H9 (cell line): ENCODE measurements at regions not wholly inside any gene's neighbourhood (a gene's known extent, or its start where the extent isn't known, plus 50 kb on each side); places are given as distances from the start of the nearest gene placed in this dataset.

Source experiments
- DNase-seq: peaks from one replicate; pipeline ENCODE4 v3.0.0-alpha.2; 2017
- H2AFZ ChIP-seq: one replicate; pipeline ENCODE4 v1.6.1; 2013; ENCODE audit warnings: mild to moderate bottlenecking, low read length, control low read depth, moderate library complexity
- H2AK5ac ChIP-seq: 2 replicates; pipeline ENCODE4 v1.6.1; 2013; ENCODE audit warnings: low read length, control low read depth, mixed read lengths; ENCODE audit not compliant: insufficient read length
- H2BK120ac ChIP-seq: one replicate; pipeline ENCODE4 v1.6.1; 2013; ENCODE audit warnings: low read depth, mild to moderate bottlenecking, low read length, control low read depth, inconsistent platforms; ENCODE audit not compliant: poor library complexity, severe bottlenecking
- H2BK12ac ChIP-seq: 2 replicates; pipeline ENCODE4 v1.6.1; 2013; ENCODE audit warnings: low read length, control low read depth, mixed read lengths, low read depth; ENCODE audit not compliant: insufficient read length
- H2BK15ac ChIP-seq: 2 replicates; pipeline ENCODE4 v1.6.1; 2013; ENCODE audit warnings: low read depth, low read length, control low read depth
- H2BK20ac ChIP-seq: one replicate; pipeline ENCODE4 v1.6.1; 2013; ENCODE audit warnings: low read depth, mild to moderate bottlenecking, low read length, control low read depth, inconsistent platforms; ENCODE audit not compliant: poor library complexity, severe bottlenecking
- H2BK5ac ChIP-seq: 2 replicates; pipeline ENCODE4 v1.6.1; 2013; ENCODE audit warnings: low read length, control low read depth, mixed read lengths; ENCODE audit not compliant: insufficient read length
- H3K14ac ChIP-seq: 2 replicates; pipeline ENCODE4 v1.6.1; 2013; ENCODE audit warnings: low read length, control low read depth; ENCODE audit not compliant: insufficient read depth
- H3K18ac ChIP-seq: 2 replicates; pipeline ENCODE4 v1.6.1; 2013; ENCODE audit warnings: low read depth, mild to moderate bottlenecking, mixed read lengths, low read length, control low read depth; ENCODE audit not compliant: insufficient read length
- H3K23ac ChIP-seq: 2 replicates; pipeline ENCODE4 v1.6.1; 2013; ENCODE audit warnings: low read length, control low read depth, mixed read lengths, low read depth; ENCODE audit not compliant: insufficient read length
- H3K23me2 ChIP-seq: 2 replicates; pipeline ENCODE4 v1.6.1; 2013; ENCODE audit warnings: low read depth, mild to moderate bottlenecking, mixed read lengths, low read length, control low read depth; ENCODE audit not compliant: insufficient read length, poor library complexity, severe bottlenecking
- H3K27ac ChIP-seq: 2 replicates; pipeline ENCODE4 v1.5.1; 2013; ENCODE audit warnings: low read length, control low read depth, mixed read lengths, low read depth; ENCODE audit not compliant: insufficient read length
- H3K27me3 ChIP-seq: 2 replicates; pipeline ENCODE4 v1.6.1; 2013; ENCODE audit warnings: low read length, control low read depth, inconsistent platforms; ENCODE audit not compliant: insufficient read depth
- H3K4ac ChIP-seq: 2 replicates; pipeline ENCODE4 v1.6.1; 2013; ENCODE audit warnings: low read depth, mild to moderate bottlenecking, control low read depth, inconsistent platforms, low read length, moderate library complexity
- H3K4me1 ChIP-seq: 2 replicates; pipeline ENCODE4 v1.6.1; 2013; ENCODE audit warnings: low read length, control low read depth, inconsistent platforms; ENCODE audit not compliant: insufficient read depth
- H3K4me2 ChIP-seq: 2 replicates; pipeline ENCODE4 v1.6.1; 2013; ENCODE audit warnings: low read length, control low read depth, mixed read lengths; ENCODE audit not compliant: insufficient read length, insufficient read depth
- H3K56ac ChIP-seq: 2 replicates; pipeline ENCODE4 v1.6.1; 2013; ENCODE audit warnings: low read depth, mild to moderate bottlenecking, mixed read lengths, low read length, control low read depth; ENCODE audit not compliant: insufficient read length
- H3K79me1 ChIP-seq: 2 replicates; pipeline ENCODE4 v1.6.1; 2013; ENCODE audit warnings: low read depth, mild to moderate bottlenecking, moderate library complexity, low read length, control low read depth, inconsistent platforms; ENCODE audit not compliant: insufficient read depth, poor library complexity, severe bottlenecking
- H3K79me2 ChIP-seq: 2 replicates; pipeline ENCODE4 v1.6.1; 2013; ENCODE audit warnings: low read length, control low read depth, inconsistent platforms; ENCODE audit not compliant: insufficient read depth
- H3K9ac ChIP-seq: 2 replicates; pipeline ENCODE4 v1.6.1; 2013; ENCODE audit warnings: low read length, control low read depth, mixed read lengths; ENCODE audit not compliant: insufficient read length; ENCODE audit errors: extremely low read depth
- H3K9me3 ChIP-seq: one replicate; pipeline ENCODE4 v1.6.1; 2013; ENCODE audit warnings: low read depth, low read length, inconsistent platforms; ENCODE audit not compliant: control insufficient read depth
- H3T11ph ChIP-seq: one replicate; pipeline ENCODE4 v1.6.1; 2013; ENCODE audit warnings: mild to moderate bottlenecking, low read length, control low read depth, inconsistent platforms
- H4K20me1 ChIP-seq: one replicate; pipeline ENCODE4 v1.6.1; 2013; ENCODE audit not compliant: control insufficient read depth, insufficient read length, insufficient read depth
- H4K5ac ChIP-seq: 2 replicates; pipeline ENCODE4 v1.6.1; 2013; ENCODE audit warnings: low read depth, mild to moderate bottlenecking, mixed read lengths, low read length, control low read depth; ENCODE audit not compliant: insufficient read length
- H4K8ac ChIP-seq: replicated peaks from 2 replicates; pipeline ENCODE4 v1.6.1; 2013; ENCODE audit warnings: low read length, control low read depth, mixed read lengths, low read depth; ENCODE audit not compliant: insufficient read length
- H4K91ac ChIP-seq: 2 replicates; pipeline ENCODE4 v1.6.1; 2013; ENCODE audit warnings: low read depth, mild to moderate bottlenecking, moderate library complexity, mixed read lengths, low read length, control low read depth; ENCODE audit not compliant: insufficient read length
- H3K27ac Mint-ChIP-seq, 3 experiments: 2 replicates in 2 of 3; 3 replicates in 1 of 3; pipeline ENCODE4 v1.8.0; 2020 to 2021; ENCODE audit warnings: mixed read lengths in 3 of 3, mild to moderate bottlenecking in 1 of 3, moderate library complexity in 1 of 3
- H3K27me3 Mint-ChIP-seq: 2 replicates; pipeline ENCODE4 v1.8.0; 2021; ENCODE audit warnings: low read depth, mild to moderate bottlenecking, moderate library complexity, mixed read lengths
- H3K36me3 Mint-ChIP-seq, 3 experiments: 2 replicates in 2 of 3; 3 replicates in 1 of 3; pipeline ENCODE4 v1.8.0; 2020 to 2021; ENCODE audit warnings: low read depth in 3 of 3, mixed read lengths in 3 of 3; ENCODE audit not compliant: insufficient read depth in 1 of 3
- H3K4me1 Mint-ChIP-seq, 2 experiments: 2 replicates each; pipeline ENCODE4 v1.8.0; 2020; ENCODE audit warnings: mixed read lengths in 2 of 2
- H3K4me3 Mint-ChIP-seq, 2 experiments: 2 replicates in 1 of 2; 3 replicates in 1 of 2; pipeline ENCODE4 v1.8.0; 2020 to 2021; ENCODE audit warnings: mild to moderate bottlenecking in 2 of 2, mixed read lengths in 2 of 2, moderate library complexity in 1 of 2
- H3K9me3 Mint-ChIP-seq, 2 experiments: 2 replicates in 1 of 2; 3 replicates in 1 of 2; pipeline ENCODE4 v1.8.0; 2020; ENCODE audit warnings: mild to moderate bottlenecking in 2 of 2, mixed read lengths in 2 of 2, moderate library complexity in 1 of 2
- CTCF ChIP-seq: fragments of 200-600 bp; sonication (generic); conservative IDR thresholded peaks from 3 replicates; pipeline ENCODE4 v1.8.0; 2021; ENCODE audit warnings: antibody characterized with exemption, mild to moderate bottlenecking
- WGBS: extraction: QIAGEN DNeasy Blood & Tissue Kit; methylation state at CpG from one replicate; pipeline ENCODE4 v1.1.7; 2013; ENCODE audit warnings: missing lambda C conversion rate, low lambda C conversion rate, mixed read lengths; ENCODE audit not compliant: insufficient read length; ENCODE audit errors: extremely low coverage; 5-methylcytosine and 5-hydroxymethylcytosine counted together

- no peak overlapping the region for H3K4me3 Mint-ChIP-seq
- no peaks in the 10 kb centered on the region for H3K23me2 ChIP-seq
Measured at GRCh38 chr4:17326756-17327155, 185.1 kb downstream of the QDPR start.

More at GRCh38 chr4:17326756-17327155, 185.1 kb downstream of the QDPR start:
- H3K4me1 Mint-ChIP-seq = peaks cover 9 to 15% of the 10 kb centered on the region in 2 experiments
- Histone ChIP-seq H2BK15ac (no peak overlapping the region), H3K9me3 (no peaks in the 10 kb centered on the region), H3K4me2 (no peak overlapping the region), H2BK20ac (no peak overlapping the region), H3K18ac (no peak overlapping the region), H3K79me2 (no peaks in the 10 kb centered on the region), H4K8ac (no peak overlapping the region), H3K4me1 (no peaks in the 10 kb centered on the region; the same call in 1 of the 2 replicates), H4K91ac (no peak overlapping the region), H3T11ph (no peak overlapping the region), H3K9ac (no peak overlapping the region), H2BK12ac (no peak overlapping the region), H3K56ac (no peak overlapping the region), H3K27ac (no peak overlapping the region), H4K5ac (no peak overlapping the region), H2AFZ (no peak overlapping the region), H3K79me1 (no peaks in the 10 kb centered on the region), H2BK120ac (no peak overlapping the region), H2BK5ac (no peak overlapping the region), H3K23ac (no peak overlapping the region), H2AK5ac (no peak overlapping the region), H3K4ac (no peak overlapping the region), H3K14ac (no peak overlapping the region), H3K27me3 (no peaks in the 10 kb centered on the region), H4K20me1 (no peaks in the 10 kb centered on the region)
- no peak overlapping the region for H3K27ac Mint-ChIP-seq
- no peaks in the 10 kb centered on the region; a peak in 1 of 7 replicates for H3K36me3 Mint-ChIP-seq
- WGBS = no CpG with 5 or more reads among the region's 2 CpGs
- TF ChIP-seq CTCF = no peak
- H3K9me3 Mint-ChIP-seq = no peaks in the 10 kb centered on the region
- peaks cover 2% of the 10 kb centered on the region; the same call in 1 of the 2 replicates for H3K27me3 Mint-ChIP-seq
- no peak for DNase-seq
